HG03025 (cell line): ENCODE measurements at regions not wholly inside any gene's neighbourhood (a gene's known extent, or its start where the extent isn't known, plus 50 kb on each side); places are given as distances from the start of the nearest gene placed in this dataset.

Experiments used
- ATAC-seq: cut with Tn5 transposase; IDR thresholded peaks from one replicate; pipeline ENCODE4 v1.9.1; 2021; ENCODE audit warnings: mild to moderate bottlenecking, moderate library complexity; ENCODE audit not compliant: unreplicated experiment, low FRiP score

DNA sequence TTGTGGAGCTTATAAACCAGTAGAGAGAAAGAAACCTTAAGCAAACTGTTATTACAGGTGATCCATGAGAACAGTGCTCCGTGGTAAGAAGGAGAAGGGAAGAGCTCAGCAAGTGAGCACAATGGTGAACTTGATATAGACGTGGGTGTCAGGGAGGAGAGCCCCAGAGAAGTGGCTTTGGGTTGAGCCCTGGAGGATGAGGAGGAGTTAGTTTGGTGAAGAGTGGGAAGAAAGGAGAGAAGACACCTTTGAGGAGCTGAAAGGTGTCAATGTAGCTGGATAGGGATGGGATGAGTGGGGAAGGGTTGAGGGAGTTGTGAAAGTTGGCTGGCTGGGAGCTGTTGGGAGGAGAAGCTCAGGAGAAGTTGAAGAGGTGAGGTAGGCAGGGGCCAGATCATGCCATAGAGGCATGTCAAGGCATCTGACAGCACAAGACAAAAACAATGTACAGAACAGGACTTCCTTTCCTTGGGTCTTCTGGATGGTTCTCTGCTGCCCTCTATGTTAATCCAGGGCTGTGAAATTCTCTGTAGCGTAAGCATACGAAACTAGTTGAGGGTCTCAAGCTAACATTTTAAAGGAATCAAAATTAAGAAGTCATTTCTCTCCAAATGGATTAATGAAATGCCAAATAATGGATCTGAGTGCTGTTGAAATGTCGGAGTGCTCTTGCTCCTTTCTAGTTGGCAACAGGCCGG, 501.9 kb downstream of the KDM4C start:
- no peak for ATAC-seq

GRCh38 chr9:7258688-7259396, 501.1 kb downstream of the KDM4C start:
- ATAC-seq: no peak

GRCh38 chr9:7246917-7247522, 489.2 kb downstream of the KDM4C start:
- no peak for ATAC-seq

GRCh38 chr9:7245976-7246580, 488.3 kb downstream of the KDM4C start:
- no peak for ATAC-seq

GRCh38 chr9:7243838-7244237, 486.1 kb downstream of the KDM4C start:
- ATAC-seq: no peak

DNA sequence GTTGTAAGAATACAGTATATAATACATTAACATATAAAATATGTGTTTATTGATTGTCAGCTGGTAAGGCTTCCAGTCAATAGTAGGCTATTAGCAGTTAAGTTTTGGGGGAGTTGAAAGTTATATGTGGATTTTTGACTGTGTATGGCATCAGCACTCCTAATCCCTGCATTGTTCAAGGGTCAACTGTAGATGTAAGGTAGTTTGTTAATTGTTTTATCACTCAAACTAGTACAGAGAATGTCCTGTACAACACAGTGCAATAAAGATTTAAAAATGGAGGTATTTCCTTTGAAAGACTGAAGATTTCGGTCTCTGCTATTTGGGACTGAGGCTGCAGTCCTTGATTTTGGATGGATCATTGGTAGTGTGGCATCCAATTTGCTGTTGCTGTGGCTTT, 484.4 kb downstream of the KDM4C start:
- no peak for ATAC-seq

DNA sequence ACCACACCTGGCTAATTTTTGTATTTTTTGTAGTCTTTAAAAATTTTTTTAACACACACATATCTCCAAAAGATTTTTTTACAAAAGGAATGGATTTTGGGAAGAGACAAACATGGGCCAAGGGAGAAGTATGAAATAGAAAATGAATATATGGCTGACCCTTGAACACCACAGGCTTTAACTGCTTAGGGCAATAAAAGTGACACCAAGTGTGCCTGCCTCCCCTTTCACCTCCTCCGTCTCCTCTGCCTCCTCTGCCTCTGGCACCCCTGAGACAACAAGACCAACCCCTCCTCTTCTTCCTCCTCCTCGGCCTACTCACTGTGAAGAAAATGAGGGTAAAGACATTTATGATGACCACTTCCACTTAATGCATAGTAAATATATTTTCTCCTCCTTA, 483.9 kb downstream of the KDM4C start:
- no peak for ATAC-seq

- ATAC-seq: no peak
These were observed 483.0 kb downstream of the KDM4C start for GRCh38 chr9:7240569-7241311.

GRCh38 chr9:7239708-7240107, 481.9 kb downstream of the KDM4C start:
- no peak for ATAC-seq

GRCh38 chr9:7238247-7238637, 480.5 kb downstream of the KDM4C start:
- no peak for ATAC-seq

GRCh38 chr9:7237473-7238246, 479.9 kb downstream of the KDM4C start:
- ATAC-seq: no peak

DNA sequence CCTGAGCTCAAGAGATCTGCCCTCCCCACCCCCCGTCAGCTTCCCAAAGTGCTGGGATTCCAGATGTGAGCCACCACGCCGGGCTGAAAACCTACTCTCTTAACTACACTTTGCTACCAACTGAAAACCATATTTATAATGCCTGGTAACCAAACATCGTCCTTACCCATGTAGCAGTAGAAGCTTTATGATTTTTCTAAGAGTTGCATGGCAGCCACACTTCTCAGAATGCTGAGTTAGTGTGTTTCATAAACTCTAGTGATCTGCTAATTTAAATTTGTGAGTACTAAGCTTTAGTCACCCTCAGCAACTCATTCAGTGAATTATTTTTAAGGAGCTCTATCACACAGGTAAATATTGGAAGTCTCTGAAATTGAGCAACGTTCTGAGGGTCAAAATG, 478.4 kb downstream of the KDM4C start:
- no peak for ATAC-seq

- ATAC-seq: no peak
These were observed 476.4 kb downstream of the KDM4C start for GRCh38 chr9:7234144-7234543.

- no peak for ATAC-seq
These were observed 471.8 kb downstream of the KDM4C start for GRCh38 chr9:7229571-7229970.

DNA sequence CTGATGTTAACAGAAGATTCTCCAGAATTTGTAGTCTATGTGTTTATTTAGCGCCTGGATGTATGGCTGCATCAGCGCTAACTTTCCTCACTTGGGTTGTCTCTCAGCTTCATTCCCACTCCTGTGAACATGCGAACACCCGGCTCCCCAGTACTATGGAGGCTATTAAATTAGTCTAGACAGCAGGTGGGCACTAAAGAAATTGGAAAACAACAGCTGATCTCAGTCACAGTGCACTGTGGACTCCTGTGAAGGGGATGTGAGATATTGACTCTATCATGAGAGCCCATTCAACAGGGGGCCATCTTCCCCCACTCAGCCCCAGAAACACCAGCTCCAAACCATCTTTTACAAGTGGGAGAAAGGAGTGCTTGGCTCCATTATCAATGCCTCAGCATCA, 471.0 kb downstream of the KDM4C start:
- no peak for ATAC-seq

- no peak for ATAC-seq
These were observed 470.2 kb downstream of the KDM4C start for GRCh38 chr9:7227951-7228350.

GRCh38 chr9:7226007-7226640, 468.4 kb downstream of the KDM4C start:
- ATAC-seq: no peak
